ENCODE measurements at regions not wholly inside any gene's neighbourhood (a gene's known extent, or its start where the extent isn't known, plus 50 kb on each side); places are given as distances from the start of the nearest gene placed in this dataset.

GRCh38 chr7:88399696-88400240, 93.1 kb upstream of the STEAP4 start:
- DNase-seq = no peak

- no peak for DNase-seq
These were observed 92.3 kb upstream of the STEAP4 start for GRCh38 chr7:88399036-88399435.

- DNase-seq = no peak
These were observed 91.8 kb upstream of the STEAP4 start for GRCh38 chr7:88398459-88398858.

- DNase-seq = no peak
These were observed 90.2 kb upstream of the STEAP4 start for GRCh38 chr7:88396948-88397322.

- DNase-seq = no peak
These were observed 89.7 kb upstream of the STEAP4 start for GRCh38 chr7:88396295-88396947.

GRCh38 chr7:88395715-88396114, 89.0 kb upstream of the STEAP4 start:
- no peak for DNase-seq

- no peak for DNase-seq
These were observed 84.6 kb upstream of the STEAP4 start for GRCh38 chr7:88391247-88391646.

GRCh38 chr7:88387368-88387767, 80.7 kb upstream of the STEAP4 start:
- no peak for DNase-seq

- no peak for DNase-seq
These were observed 80.0 kb upstream of the STEAP4 start for GRCh38 chr7:88386665-88387156.

GRCh38 chr7:88377434-88377833, 70.7 kb upstream of the STEAP4 start:
- DNase-seq = no peak

- DNase-seq = no peak
These were observed 62.0 kb upstream of the STEAP4 start for GRCh38 chr7:88368686-88369085.

GRCh38 chr7:88366845-88367244, 60.2 kb upstream of the STEAP4 start:
- DNase-seq = no peak

- DNase-seq = no peak
These were observed 57.2 kb upstream of the STEAP4 start for GRCh38 chr7:88363869-88364268.

GRCh38 chr7:88363249-88363648, 56.6 kb upstream of the STEAP4 start:
- no peak for DNase-seq

GRCh38 chr7:88361357-88361756, 54.7 kb upstream of the STEAP4 start:
- no peak for DNase-seq

GRCh38 chr7:88358881-88359280, 52.2 kb upstream of the STEAP4 start:
- DNase-seq = no peak

GRCh38 chr7:88358526-88358838, 51.8 kb upstream of the STEAP4 start:
- no peak for DNase-seq

GRCh38 chr7:88357781-88358525, 51.3 kb upstream of the STEAP4 start:
- no peak for DNase-seq

GRCh38 chr7:88357294-88357693, 50.6 kb upstream of the STEAP4 start:
- DNase-seq = no peak

Measured in stimulated activated naive CD4-positive, alpha-beta T cell (primary cell).